ENCODE measurements at regions not wholly inside any gene's neighbourhood (a gene's known extent, or its start where the extent isn't known, plus 50 kb on each side); places are given as distances from the start of the nearest gene placed in this dataset.

- TF ChIP-seq, protein P1, sequence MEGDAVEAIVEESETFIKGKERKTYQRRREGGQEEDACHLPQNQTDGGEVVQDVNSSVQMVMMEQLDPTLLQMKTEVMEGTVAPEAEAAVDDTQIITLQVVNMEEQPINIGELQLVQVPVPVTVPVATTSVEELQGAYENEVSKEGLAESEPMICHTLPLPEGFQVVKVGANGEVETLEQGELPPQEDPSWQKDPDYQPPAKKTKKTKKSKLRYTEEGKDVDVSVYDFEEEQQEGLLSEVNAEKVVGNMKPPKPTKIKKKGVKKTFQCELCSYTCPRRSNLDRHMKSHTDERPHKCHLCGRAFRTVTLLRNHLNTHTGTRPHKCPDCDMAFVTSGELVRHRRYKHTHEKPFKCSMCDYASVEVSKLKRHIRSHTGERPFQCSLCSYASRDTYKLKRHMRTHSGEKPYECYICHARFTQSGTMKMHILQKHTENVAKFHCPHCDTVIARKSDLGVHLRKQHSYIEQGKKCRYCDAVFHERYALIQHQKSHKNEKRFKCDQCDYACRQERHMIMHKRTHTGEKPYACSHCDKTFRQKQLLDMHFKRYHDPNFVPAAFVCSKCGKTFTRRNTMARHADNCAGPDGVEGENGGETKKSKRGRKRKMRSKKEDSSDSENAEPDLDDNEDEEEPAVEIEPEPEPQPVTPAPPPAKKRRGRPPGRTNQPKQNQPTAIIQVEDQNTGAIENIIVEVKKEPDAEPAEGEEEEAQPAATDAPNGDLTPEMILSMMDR (conservative IDR thresholded peaks at IDR 0.05; ENCODE audit: low read depth, low read length), result no peak
- TF ChIP-seq, protein P2, sequence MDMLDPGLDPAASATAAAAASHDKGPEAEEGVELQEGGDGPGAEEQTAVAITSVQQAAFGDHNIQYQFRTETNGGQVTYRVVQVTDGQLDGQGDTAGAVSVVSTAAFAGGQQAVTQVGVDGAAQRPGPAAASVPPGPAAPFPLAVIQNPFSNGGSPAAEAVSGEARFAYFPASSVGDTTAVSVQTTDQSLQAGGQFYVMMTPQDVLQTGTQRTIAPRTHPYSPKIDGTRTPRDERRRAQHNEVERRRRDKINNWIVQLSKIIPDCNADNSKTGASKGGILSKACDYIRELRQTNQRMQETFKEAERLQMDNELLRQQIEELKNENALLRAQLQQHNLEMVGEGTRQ (IDR thresholded peaks at IDR 0.05; ENCODE audit: low read depth, low read length), result no peak
- TF ChIP-seq POLR2A (IDR thresholded peaks at IDR 0.05; ENCODE audit: low read depth, low read length) (no peak), RFX5 (IDR thresholded peaks at IDR 0.05; ENCODE audit: low read depth, low read length) (no peak), MAZ (IDR thresholded peaks at IDR 0.05; ENCODE audit: borderline replicate concordance, low read depth, low read length) (no peak), FOS (IDR thresholded peaks at IDR 0.05; ENCODE audit: low read depth, low read length) (no peak), RCOR1 (IDR thresholded peaks at IDR 0.05; ENCODE audit: insufficient replicate concordance, low read length) (no peak), RAD21 (IDR thresholded peaks at IDR 0.05; ENCODE audit: low read length) (no peak), MAFK (IDR thresholded peaks at IDR 0.05; ENCODE audit: low read depth, low read length) (no peak), MXI1 (IDR thresholded peaks at IDR 0.05; ENCODE audit: borderline replicate concordance, low read depth, low read length) (no peak), NFE2L2 (IDR thresholded peaks at IDR 0.05; ENCODE audit: low read depth, low read length) (no peak), CEBPB (IDR thresholded peaks at IDR 0.05; ENCODE audit: low read depth, low read length) (no peak)
These were observed 127.6 kb upstream of the KCTD3 start for GRCh38 chr1:215439549-215439948.

Measured in IMR-90 (cell line).